Myocyte (in vitro differentiated cells): ENCODE measurements at regions not wholly inside any gene's neighbourhood (a gene's known extent, or its start where the extent isn't known, plus 50 kb on each side); places are given as distances from the start of the nearest gene placed in this dataset.

Experiments used
- DNase-seq: peaks from one replicate; pipeline ENCODE4 v3.0.0-alpha.2; 2012; ENCODE audit warnings: low read depth

DNA sequence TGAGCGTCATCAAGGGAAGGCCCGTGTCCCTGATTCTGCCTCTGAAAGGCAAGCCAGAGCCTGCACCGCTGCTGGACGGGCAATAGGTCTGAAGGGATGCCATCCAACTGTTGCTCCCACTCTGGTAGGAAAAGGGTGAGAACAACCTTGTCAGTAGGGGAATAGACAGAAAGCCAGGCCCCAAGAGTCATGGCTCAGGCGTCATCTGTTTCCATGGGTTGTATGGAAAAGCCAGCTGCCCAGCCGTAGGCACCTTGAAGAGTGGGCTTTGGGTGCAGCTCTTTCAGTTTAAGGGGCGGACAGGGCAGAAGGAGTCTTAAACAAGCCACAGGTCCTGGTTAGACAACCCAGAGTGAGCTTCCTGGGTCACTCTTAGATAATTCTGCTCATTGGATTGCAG is 66.5 kb downstream of the RNF6 start:
- no peak for DNase-seq

DNA sequence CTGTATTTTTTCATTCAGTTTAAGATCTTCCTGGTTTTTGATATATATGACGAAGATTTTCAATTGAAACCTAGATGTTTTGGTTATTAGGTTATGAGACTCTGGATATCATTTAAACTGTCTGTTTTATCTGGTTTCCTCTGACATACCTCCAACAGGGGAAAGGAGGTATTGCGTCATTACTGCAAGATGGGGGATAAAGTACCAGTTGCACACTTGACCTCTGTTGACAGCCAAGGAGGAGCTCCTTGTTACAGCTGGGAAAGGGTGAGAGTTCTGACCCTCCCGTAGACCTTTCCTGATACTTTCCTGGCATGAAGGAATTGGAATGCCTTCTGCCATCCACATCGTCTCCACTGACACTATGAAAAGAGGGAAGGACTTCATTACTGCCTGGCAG is 82.0 kb upstream of the SHISA2 start:
- DNase-seq: no peak

DNA sequence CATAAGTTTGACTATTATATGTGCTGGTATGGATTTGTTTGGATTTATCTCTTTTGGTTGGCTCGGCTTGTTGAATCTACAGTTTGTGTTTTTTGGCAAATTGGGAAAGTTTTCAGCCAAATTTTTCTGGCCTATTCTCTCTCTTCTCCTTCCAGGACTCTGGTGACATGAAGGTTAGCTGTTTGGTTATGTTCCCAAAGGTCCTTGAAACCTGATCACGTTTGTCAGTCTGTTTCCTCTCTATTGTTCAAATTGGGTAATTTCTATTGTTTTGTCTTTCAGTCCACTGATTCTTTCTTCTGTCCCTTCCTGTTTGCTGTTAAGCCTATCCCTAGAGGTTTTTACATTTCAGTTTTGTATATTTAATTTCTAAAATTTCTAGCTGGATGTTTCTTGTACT is 81.5 kb upstream of the SHISA2 start:
- no peak for DNase-seq

DNA sequence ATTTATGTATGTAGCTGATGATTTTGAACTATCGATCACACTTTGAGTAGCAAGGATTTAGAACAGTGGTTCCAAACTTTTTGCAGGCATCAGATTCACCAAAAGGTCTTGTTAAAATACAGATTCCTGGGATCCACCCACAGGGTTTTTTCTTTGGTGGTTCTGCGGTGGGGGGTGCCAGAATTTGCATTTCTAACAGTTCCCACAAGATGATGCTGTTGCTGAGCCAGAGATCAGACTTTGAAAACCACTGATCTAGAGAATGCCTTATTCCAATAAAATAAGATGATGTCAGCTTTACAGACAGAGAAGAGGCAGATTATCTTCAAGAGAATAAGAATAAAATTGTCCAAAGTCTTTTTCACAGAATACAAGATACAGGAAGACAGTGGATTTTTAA is 80.9 kb upstream of the SHISA2 start:
- DNase-seq: peak; percentile 15

DNA sequence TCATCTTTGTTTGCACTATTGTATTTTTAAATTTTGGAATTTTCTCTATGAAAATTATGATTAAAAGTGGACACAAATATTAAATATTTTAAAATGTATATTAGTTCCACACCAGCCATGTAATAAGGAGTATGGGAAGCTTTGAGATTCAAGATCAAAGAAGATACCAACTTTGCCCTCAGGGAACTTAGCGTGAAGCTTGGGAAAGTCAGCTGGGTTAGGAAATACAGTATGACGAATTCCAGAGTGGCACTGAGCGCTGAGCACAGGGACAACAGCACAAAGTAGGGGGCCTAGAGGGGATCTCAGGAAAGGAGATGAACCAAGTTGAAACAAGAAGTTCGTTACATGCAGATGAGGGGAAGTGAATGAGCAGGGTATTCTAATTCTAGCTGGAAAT is 76.9 kb upstream of the SHISA2 start:
- no peak for DNase-seq

DNA sequence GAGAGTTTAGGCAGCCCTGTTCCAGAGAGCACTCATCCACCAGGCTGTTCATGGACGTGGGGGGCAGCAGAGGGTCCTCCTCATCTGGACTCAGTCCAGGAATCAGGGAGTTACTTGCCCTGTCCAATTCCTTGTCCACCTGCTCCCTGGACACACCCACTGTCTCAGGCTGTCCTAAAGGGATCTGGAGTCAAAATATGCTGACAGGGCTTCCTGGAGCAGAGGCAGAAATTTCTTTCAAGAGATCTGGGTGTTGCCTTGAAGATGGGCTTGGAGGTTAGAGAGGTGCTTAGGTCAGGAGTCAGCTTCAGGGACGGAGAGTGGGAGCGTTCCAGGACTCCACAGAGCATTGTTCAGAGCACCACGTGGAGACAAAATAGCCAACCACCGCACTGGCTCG is 65.8 kb upstream of the SHISA2 start:
- DNase-seq: no peak

DNA sequence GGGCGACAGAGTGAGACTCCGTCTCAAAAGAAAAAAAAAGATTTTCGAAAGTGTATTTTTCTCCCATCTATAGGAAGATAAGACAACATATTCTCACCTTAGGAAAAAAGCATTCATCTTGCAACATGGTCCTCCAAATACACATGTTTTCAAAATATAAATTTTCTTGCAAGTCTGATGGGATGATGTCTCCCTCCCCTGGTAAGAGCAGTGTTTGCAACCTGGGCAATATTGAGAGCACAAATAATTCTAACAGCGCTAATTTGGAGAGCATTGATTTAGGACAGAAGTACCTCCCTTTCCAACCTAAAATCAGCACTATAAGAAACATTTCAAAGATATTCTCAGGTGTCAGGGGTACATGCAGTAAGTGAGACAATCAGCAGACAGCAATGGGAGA is 61.0 kb upstream of the SHISA2 start:
- no peak for DNase-seq

DNA sequence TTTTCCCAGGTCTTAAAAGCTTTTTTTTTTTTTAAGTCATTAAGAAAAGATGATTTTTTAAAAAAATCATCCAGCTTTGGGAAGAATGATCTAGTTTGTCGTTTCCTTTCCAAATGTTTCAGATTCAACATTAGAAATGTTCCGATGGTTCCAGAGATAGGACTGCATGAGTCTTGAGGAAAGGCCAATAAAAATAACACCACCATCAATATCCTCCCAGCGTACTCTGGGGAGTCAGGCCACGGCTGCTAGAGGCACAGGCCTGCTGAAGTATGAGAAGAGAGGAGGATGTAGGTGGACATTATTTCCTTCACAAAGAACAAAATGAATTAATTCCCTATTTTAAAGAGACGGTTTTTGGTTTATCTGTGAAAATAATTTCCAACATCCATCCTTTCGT is 60.0 kb upstream of the SHISA2 start:
- DNase-seq: no peak
